ENCODE measurements at regions not wholly inside any gene's neighbourhood (a gene's known extent, or its start where the extent isn't known, plus 50 kb on each side); places are given as distances from the start of the nearest gene placed in this dataset.

DNA sequence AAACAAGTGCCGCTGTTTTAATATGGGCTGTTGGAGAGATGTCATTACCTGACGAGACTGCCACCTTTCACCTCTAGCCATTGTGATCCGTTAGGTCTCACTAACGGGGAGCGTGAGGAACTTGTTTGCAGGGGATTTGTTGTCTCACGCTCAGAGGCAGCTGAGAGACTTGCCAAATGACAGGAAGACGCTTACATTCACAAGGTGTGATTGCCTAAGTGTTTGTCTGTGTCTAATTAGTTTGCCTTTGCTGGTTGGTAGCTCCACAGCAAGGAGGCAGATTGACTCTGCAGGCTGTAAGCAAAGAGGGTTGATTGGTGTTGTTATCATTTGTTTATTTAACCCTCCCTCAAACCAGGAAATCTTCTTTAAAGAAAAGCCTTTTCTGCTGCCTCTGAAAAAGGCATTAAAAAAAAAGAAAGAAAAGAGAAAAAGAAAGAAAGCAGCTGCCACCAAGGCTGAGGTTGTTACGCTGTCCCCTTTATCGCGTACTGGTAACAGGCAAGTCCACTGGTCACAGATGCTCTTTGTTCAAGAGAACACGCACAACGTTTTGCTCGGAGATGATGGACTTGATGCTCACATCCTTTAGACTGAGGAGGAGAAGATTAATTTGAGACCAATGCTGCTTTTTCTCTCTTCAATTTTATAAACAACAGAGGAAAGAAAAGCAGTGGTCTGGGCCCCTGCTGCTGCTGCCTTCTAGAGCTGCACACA, 203.9 kb downstream of the ZNF326 start:
- Mint-ChIP-seq H3K27ac (no peak overlapping the region), H3K36me3 (no peaks in the 10 kb centered on the region), H3K4me1 (peaks cover 0 to 2% (median 0%) of the 10 kb centered on the region in 3 donors), H3K27me3 (peaks cover 5% of the 10 kb centered on the region), H3K4me3 (no peak overlapping the region), H3K9me3 (peaks cover 0 to 2% (median 0%) of the 10 kb centered on the region in 3 donors)

DNA sequence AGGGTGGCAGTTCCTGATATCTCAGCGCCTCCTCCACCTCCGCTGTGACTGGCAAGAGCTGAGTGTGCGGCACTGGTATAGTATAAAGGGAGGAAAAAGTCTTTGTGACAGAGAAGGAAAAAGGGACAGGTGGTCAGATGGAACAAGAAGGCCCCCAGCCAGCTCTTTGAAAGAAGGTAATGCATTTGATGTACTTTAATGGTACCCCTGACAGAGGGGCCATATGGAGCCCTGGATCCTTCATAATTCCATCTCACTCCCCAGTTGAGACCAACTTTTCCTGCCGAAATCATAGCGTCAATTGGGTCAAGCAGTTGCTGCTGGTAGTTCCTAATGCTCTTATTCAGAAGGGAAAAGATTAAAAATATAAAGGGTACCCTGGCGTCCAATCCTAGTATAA, 198.2 kb downstream of the ZNF326 start:
- H3K36me3 Mint-ChIP-seq = no peaks in the 10 kb centered on the region
- H3K4me1 Mint-ChIP-seq = no peaks in the 10 kb centered on the region
- peaks cover 8% of the 10 kb centered on the region for H3K27me3 Mint-ChIP-seq
- no peaks in the 10 kb centered on the region for H3K9me3 Mint-ChIP-seq
- no peak overlapping the region for H3K27ac Mint-ChIP-seq
- H3K4me3 Mint-ChIP-seq = no peak overlapping the region

DNA sequence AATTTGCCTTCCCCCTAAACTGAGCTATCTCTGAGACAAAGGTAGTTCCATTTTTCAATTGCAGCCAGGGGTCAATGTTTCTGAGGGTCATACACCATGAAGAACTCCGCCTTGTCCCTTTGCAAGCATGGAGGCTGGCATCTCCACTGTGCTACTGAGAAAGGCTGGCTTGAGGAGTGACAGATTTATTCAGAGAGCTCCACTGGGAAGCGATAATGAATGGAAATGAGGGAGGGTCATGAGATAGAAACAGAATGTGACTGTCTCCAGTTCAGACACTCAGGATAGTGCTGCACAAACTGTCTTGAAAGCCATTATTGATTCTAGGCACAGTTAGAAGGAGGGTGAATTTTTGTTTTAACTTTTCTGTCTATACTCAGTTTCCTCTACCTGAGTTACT, 197.5 kb downstream of the ZNF326 start:
- Mint-ChIP-seq H3K27ac (no peak overlapping the region), H3K9me3 (no peaks in the 10 kb centered on the region), H3K27me3 (peaks cover 8% of the 10 kb centered on the region), H3K4me1 (no peaks in the 10 kb centered on the region), H3K36me3 (no peaks in the 10 kb centered on the region), H3K4me3 (no peak overlapping the region)

DNA sequence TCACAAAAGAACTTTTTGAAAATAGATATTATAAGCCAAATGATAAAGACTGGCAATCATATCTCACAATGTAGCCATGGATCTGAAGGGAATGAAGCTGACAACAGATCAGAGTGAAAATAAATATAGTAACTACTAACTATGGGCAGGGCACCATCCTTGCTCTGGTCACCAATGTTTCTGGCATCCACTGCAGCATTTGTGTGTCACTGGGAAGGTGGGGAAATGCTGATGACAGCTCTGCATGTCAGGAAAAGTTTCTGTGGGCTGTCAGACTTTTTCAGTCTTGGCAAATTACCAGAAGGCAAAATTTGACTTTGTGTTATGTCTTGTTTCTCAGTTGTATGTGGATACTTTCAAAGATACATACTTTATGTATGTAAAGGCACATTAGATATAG, 195.6 kb downstream of the ZNF326 start:
- H3K4me1 Mint-ChIP-seq = no peaks in the 10 kb centered on the region
- H3K4me3 Mint-ChIP-seq = no peak overlapping the region
- no peaks in the 10 kb centered on the region for H3K9me3 Mint-ChIP-seq
- peaks cover 12% of the 10 kb centered on the region for H3K27me3 Mint-ChIP-seq
- H3K27ac Mint-ChIP-seq = no peak overlapping the region
- H3K36me3 Mint-ChIP-seq = no peaks in the 10 kb centered on the region

DNA sequence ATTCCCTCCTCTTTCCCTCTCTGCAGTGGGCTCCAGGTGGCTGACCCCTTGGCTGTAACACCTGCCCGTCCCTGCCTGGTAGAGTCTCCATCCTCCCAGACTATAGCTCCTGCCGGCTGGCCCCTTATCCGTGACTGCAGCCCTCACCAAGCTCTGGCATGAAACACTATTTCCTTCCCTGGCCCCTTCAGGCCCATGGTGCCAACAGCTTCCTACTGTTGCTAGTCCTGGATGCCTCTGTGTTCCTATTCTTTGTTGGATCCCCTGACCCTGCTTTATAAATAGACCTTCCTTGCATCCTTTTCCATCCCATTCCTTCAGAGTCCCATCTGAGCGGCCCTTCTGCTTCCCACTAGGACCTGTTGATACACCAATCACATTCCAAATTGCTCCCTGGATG, 195.0 kb downstream of the ZNF326 start:
- H3K4me1 Mint-ChIP-seq = no peaks in the 10 kb centered on the region
- no peaks in the 10 kb centered on the region for H3K9me3 Mint-ChIP-seq
- H3K27ac Mint-ChIP-seq = no peak overlapping the region
- H3K36me3 Mint-ChIP-seq = no peaks in the 10 kb centered on the region
- peaks cover 12% of the 10 kb centered on the region for H3K27me3 Mint-ChIP-seq
- no peak overlapping the region for H3K4me3 Mint-ChIP-seq

DNA sequence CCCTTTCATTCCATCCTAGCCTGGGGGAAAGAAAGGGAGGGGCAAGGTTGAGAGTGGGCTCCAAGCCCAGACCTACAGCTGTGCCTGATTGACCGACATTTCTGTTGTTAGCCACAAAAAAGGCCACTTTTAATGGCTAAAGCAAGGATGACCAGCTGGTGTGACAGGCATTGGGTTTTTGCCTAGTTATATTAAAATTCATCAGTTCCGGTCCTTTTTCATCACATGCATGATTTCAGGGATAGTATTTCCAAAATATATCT, 192.3 kb downstream of the ZNF326 start:
- H3K4me1 Mint-ChIP-seq = no peaks in the 10 kb centered on the region
- H3K27ac Mint-ChIP-seq = no peak overlapping the region
- H3K4me3 Mint-ChIP-seq = no peak overlapping the region
- no peaks in the 10 kb centered on the region for H3K36me3 Mint-ChIP-seq
- no peaks in the 10 kb centered on the region for H3K9me3 Mint-ChIP-seq
- H3K27me3 Mint-ChIP-seq = peaks cover 8% of the 10 kb centered on the region

DNA sequence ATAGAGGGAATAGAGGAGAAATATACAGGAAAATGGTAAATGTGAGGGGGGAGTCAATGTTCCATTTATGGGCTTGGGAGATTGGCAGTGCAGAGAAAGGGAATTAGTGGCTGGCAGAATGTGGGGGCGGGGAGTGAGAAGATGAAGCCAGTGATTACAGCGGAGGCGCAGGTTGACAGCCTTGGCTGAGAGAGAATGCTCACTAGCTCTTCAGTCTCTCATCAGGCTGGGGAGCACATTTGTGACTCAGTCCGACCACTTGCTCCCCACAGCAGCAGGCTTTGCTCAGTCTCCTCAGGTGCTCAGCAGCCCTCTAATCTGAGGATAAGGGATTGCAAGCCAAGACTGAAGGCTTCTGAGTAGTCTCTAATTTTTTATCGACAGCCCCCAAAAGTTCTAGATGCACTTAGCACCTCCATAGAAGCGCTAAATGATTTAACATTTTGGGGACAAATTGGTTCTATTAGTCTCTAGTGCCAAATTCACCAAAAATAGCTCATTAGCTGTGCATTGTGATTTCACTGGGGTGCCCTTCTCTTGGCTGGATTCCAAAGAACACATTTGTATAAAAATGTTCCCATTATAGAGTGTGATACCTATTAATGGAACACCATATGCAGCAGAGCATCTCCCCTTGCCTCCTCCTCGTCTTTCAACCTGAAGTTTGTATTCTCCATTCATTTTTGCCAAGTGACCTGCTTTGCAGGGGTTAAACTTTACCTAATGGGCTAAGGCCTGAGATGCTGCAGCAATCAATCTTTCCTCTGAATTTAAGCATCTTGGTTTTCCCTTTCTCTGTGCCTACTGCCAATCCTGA, 191.8 kb downstream of the ZNF326 start:
- H3K4me1 Mint-ChIP-seq = no peaks in the 10 kb centered on the region
- H3K4me3 Mint-ChIP-seq = no peak overlapping the region
- no peaks in the 10 kb centered on the region for H3K36me3 Mint-ChIP-seq
- peaks cover 8% of the 10 kb centered on the region for H3K27me3 Mint-ChIP-seq
- no peak overlapping the region for H3K27ac Mint-ChIP-seq
- H3K9me3 Mint-ChIP-seq = no peaks in the 10 kb centered on the region

DNA sequence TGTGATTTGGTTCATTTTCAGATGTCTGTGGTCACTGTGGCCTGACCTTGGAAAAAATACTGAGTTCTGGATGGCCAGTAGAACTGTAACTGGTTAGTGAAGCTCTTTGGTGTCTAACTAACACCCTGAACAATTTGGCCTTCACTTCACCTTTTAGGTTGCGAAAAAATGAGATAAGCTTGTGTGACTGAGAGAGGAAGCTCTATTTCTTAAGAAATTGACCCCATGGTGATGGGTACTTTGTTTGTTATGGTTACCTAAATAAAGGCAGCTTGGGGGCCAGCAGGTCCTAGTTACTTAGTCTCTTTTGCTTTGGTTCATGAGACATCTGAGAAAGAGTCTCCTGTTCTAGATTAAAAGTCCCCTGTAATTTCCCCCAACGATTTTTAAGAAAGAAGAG, 181.6 kb downstream of the ZNF326 start:
- Mint-ChIP-seq H3K27ac (no peak overlapping the region), H3K36me3 (no peaks in the 10 kb centered on the region), H3K9me3 (peaks cover 0 to 3% (median 0%) of the 10 kb centered on the region in 3 donors), H3K4me1 (no peaks in the 10 kb centered on the region), H3K4me3 (no peak overlapping the region), H3K27me3 (peaks cover 2% of the 10 kb centered on the region)

DNA sequence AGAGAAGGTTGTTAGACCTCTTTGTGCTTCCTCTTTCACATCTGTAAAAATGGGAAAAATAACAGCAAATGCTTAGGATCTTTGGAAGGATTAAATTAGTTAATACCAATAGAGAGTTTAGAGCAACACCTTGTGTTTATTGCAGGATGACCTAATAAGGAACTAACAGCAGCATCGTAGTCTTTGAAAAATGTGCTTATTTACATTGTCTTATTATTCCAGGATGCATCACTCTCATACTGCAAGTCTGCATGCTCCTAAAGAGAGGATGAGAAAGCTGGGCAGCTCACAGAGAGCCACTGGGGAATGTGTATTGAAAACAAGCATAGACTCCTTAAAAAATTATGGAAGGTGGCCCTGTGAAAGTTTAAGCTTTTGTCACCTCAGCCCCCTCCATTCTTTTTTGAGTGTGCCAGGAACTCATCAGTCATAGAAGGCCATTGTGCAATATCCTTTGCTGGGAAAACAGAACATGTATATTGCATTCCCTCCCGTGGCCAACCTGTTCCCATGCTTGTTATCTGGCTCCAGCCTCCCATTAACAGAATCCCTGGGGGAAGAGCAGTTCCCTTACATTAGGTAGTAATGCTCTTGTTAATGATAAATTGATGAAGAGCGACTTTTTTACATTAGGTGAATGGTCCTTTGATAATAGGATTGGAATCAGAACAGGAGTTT, 180.7 kb downstream of the ZNF326 start:
- peaks cover 2% of the 10 kb centered on the region for H3K27me3 Mint-ChIP-seq
- peaks cover 0 to 3% (median 0%) of the 10 kb centered on the region in 3 donors for H3K9me3 Mint-ChIP-seq
- no peak overlapping the region for H3K4me3 Mint-ChIP-seq
- H3K4me1 Mint-ChIP-seq = no peaks in the 10 kb centered on the region
- no peaks in the 10 kb centered on the region for H3K36me3 Mint-ChIP-seq
- no peak overlapping the region for H3K27ac Mint-ChIP-seq

DNA sequence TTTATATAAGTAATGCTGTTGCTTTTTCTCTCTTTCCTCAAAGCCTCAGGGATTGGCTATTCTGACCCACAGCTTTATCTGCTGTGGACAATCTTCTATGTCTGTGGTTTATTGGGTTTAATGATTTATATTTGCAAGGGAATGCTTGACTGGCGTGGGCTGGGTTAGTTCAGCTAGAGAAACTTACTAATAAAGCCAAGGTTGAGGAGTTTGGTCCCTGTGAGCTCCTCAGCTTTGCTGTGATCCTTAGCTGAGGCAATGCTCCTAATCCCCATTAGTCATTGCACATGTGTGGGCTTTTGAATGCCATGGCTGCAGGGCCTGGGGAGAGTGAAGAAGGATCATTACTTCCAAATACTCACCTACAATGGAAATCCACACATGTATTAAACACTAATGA, 179.3 kb downstream of the ZNF326 start:
- Mint-ChIP-seq H3K9me3 (peaks cover 0 to 5% (median 4%) of the 10 kb centered on the region in 3 donors), H3K4me3 (no peak overlapping the region), H3K4me1 (no peaks in the 10 kb centered on the region), H3K27me3 (peaks cover 2% of the 10 kb centered on the region), H3K27ac (no peak overlapping the region), H3K36me3 (no peaks in the 10 kb centered on the region)

DNA sequence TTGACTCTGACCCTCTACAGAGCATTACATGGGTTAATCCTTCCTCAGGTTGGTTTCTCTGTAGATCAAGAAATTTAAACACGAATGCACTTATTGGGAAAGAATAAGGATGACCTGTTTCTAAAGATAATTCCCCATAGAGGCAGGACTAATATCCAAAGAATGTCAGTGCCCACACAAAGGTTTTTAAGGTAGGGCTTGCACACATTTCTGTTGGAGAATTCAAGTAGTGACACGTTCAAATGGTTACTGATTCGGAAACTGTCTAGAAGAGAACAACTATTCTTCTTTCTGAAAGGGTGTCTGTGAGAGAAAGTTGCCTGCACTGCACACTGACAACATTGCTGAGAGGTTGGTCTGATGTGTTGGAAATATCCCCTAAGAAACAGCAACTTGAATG, 167.3 kb downstream of the ZNF326 start:
- Mint-ChIP-seq H3K4me1 (peaks cover 0 to 1% (median 0%) of the 10 kb centered on the region in 3 donors), H3K4me3 (no peak overlapping the region), H3K9me3 (peaks cover 0 to 5% (median 2%) of the 10 kb centered on the region in 3 donors), H3K27me3 (peaks cover 12% of the 10 kb centered on the region), H3K27ac (no peak overlapping the region), H3K36me3 (peaks cover 2% of the 10 kb centered on the region)

DNA sequence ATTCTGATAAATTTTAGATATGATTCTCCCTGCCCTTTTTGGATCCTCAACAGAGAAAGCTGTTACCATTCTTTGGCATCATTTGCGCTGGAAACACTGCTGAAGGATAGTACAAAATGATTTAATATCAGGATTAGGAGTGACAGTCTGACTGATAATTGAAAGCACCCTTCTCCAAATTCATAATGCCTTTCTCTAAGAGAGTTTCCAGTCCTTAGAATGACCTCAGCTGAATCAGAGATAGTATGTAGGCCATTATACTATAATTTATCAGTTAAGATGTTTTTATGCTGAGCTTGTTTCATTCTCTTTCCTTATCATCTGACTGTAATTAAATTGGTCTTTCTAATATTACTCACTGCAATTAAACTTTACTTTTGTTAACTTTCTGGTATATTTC, 166.7 kb downstream of the ZNF326 start:
- H3K36me3 Mint-ChIP-seq = peaks cover 2% of the 10 kb centered on the region
- H3K27ac Mint-ChIP-seq = no peak overlapping the region
- H3K9me3 Mint-ChIP-seq = peaks cover 0 to 5% (median 2%) of the 10 kb centered on the region in 3 donors
- H3K27me3 Mint-ChIP-seq = peaks cover 12% of the 10 kb centered on the region
- no peak overlapping the region for H3K4me3 Mint-ChIP-seq
- H3K4me1 Mint-ChIP-seq = peaks cover 0 to 1% (median 0%) of the 10 kb centered on the region in 3 donors

DNA sequence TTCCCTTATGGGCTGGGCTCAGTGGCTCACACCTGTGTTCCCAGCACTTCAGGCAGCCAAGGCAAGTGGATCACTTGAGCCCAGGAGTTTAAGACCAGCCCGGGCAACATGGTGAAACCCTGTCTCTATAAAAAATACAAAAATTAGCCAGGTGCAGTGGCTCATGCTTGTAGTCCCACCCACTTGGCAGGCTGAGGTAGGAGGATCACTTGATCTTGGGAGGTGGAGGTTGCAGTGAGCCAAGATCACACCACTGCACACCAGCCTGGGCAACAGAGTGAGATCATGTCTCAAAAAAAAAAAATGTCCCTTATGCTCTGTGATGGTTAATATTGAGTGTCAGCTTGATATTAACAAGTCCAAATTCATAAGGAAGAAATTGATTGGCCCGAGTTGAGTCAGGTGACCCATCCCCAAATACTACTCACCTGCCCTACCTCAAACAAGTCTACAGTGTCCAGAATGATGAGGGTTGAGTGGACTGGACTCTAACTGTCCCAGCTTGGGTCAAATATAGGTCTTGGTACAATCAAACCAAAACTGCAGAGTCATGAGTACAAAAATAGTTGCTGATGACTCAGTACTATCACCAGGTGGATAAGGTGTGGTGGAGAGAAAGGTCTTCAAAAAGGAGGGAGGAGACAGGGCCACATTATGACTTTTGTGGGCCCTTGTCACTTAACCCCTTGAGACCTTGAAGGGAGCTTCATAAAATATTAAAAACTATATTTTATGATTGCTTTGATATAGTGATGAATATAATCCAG, 161.0 kb downstream of the ZNF326 start:
- Mint-ChIP-seq H3K36me3 (no peaks in the 10 kb centered on the region), H3K27ac (no peak overlapping the region), H3K4me1 (peaks cover 0 to 1% (median 0%) of the 10 kb centered on the region in 3 donors), H3K27me3 (no peaks in the 10 kb centered on the region), H3K9me3 (peaks cover 1 to 6% (median 5%) of the 10 kb centered on the region in 3 donors), H3K4me3 (no peak overlapping the region)

DNA sequence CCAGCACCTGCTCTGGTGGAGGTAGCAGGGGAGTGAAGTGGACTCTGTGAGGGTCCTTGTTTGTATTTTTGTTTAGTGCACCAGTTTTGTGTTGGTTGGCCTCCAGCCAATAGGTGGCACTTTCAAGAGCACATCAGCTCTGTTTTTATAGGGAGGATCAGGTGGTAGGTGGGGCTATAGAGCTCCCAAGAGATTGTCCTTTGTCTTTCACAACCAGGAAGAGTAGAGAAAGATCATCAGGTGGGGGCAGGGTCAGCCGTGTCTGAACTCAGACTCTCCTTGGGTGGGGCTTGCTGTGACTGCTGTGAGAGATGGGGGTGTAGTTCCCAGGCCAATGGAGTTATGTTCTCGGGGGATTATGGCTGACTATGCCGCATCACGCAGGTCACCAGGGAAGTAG, 159.8 kb downstream of the ZNF326 start:
- Mint-ChIP-seq H3K9me3 (peaks cover 1 to 12% (median 6%) of the 10 kb centered on the region in 3 donors), H3K36me3 (no peaks in the 10 kb centered on the region), H3K27ac (no peak overlapping the region), H3K4me1 (peaks cover 0 to 1% (median 0%) of the 10 kb centered on the region in 3 donors), H3K27me3 (no peaks in the 10 kb centered on the region), H3K4me3 (no peak overlapping the region)

DNA sequence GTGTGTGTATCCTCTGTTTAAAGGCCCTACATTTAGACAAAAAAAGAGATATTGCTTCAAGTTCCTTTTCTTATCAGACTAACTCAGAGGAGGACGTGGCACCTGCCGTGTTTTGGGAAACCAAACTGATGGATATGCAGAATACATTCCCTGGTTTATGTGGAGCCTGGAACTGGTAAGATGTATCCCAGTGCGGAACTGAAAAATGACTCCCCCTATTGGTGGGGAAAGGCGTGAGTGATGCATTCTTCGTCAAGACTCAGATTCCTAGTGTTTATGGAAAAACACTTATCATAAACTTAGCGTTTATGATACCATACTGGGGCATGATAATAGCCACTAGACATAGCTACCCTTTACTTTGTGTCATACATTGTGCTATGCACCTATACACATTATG, 154.2 kb downstream of the ZNF326 start:
- Mint-ChIP-seq H3K9me3 (peaks cover 6 to 16% (median 6%) of the 10 kb centered on the region in 3 donors), H3K27ac (no peak overlapping the region), H3K4me3 (no peak overlapping the region), H3K27me3 (no peaks in the 10 kb centered on the region), H3K36me3 (no peaks in the 10 kb centered on the region), H3K4me1 (no peaks in the 10 kb centered on the region)
